GM12878 (cell line): ENCODE measurements at regions not wholly inside any gene's neighbourhood (a gene's known extent, or its start where the extent isn't known, plus 50 kb on each side); places are given as distances from the start of the nearest gene placed in this dataset.
"Not testable (repeated sequence)": the region's sequence is repeated elsewhere in the genome, so short reads cannot be mapped to it uniquely, and the experiment has no call there.

ENCODE experiments used
- ATAC-seq: fragments of 200-7000 bp; cut with Tn5 transposase; 3 replicates; pipeline ENCODE4 v1.9.1; 2020; ENCODE audit warnings: mild to moderate bottlenecking, moderate library complexity
- BruUV-seq: library from RNA; stranded (reverse); fragments of 400-500 nt; replicated peaks from 2 replicates; lab custom pipeline; 2021; lab: Mats Ljungman, UMichigan
- CTCF ChIA-PET: fragments of 300-600 bp; sonication (Branson Sonifier 250); formaldehyde crosslinking; extraction: SDS; loops from one replicate; lab custom pipeline; 2021; ENCODE audit warnings: inconsistent platforms; lab: Yijun Ruan, JAX
- POLR2A ChIA-PET: fragments of 350-600 bp; formaldehyde crosslinking; extraction: SDS; loops from one replicate; lab custom pipeline; 2021; ENCODE audit warnings: inconsistent platforms; lab: Charles Lee
- RAD21 ChIA-PET: fragments of 300-600 bp; sonication (Branson Sonifier 250); formaldehyde crosslinking; loops from one replicate; lab custom pipeline; 2023; ENCODE audit warnings: antibody characterized with exemption; ENCODE audit not compliant: unreplicated experiment; lab: Charles Lee
- SMC1A ChIA-PET: fragments of 300-600 bp; sonication (Branson Sonifier 250); formaldehyde crosslinking; loops from one replicate; lab custom pipeline; 2023; ENCODE audit not compliant: unreplicated experiment, uncharacterized antibody; lab: Charles Lee
- DNase-seq: peaks from one replicate; pipeline ENCODE4 v3.0.0-alpha.2; 2011; ENCODE audit warnings: low read depth, low spot score
- FAIRE-seq: peaks from 3 replicates; lab custom pipeline; 2011; peaks lifted over from hg19 to GRCh38; lab: Jason Lieb, UNC
- H2AFZ ChIP-seq: 2 replicates; pipeline ENCODE4 v1.6.0; 2011; ENCODE audit warnings: low read depth, low read length, control low read depth; ENCODE audit not compliant: control insufficient read depth
- H3K27ac ChIP-seq: 2 replicates; pipeline ENCODE4 v1.5.1; 2011; ENCODE audit warnings: control low read depth; ENCODE audit not compliant: control insufficient read depth, insufficient read depth
- H3K27me3 ChIP-seq, 2 experiments: replicated peaks in 1 of 2; 2 replicates each; pipeline versions ENCODE4 v1.6.0 to v1.6.1; 2011; ENCODE audit warnings: low read length in 1 of 2; ENCODE audit not compliant: control insufficient read depth in 2 of 2, insufficient read depth in 2 of 2
- H3K36me3 ChIP-seq, 2 experiments: 2 replicates each; pipeline ENCODE4 v1.5.1; 2011; ENCODE audit warnings: low read length in 1 of 2; ENCODE audit not compliant: control insufficient read depth in 2 of 2, insufficient read depth in 2 of 2
- H3K4me1 ChIP-seq: 2 replicates; pipeline ENCODE4 v1.6.1; 2011; ENCODE audit warnings: mild to moderate bottlenecking, low read length, moderate library complexity, mixed read lengths; ENCODE audit not compliant: control insufficient read depth, insufficient read depth
- H3K4me2 ChIP-seq: 2 replicates; pipeline ENCODE4 v1.6.0; 2011; ENCODE audit warnings: control low read depth; ENCODE audit not compliant: control insufficient read depth, insufficient read depth
- H3K4me3 ChIP-seq: fragments of 200-600 bp; sonication (generic); 2 replicates; pipeline ENCODE4 v1.5.1; 2016
- H3K79me2 ChIP-seq: 2 replicates; pipeline ENCODE4 v1.6.0; 2011; ENCODE audit warnings: low read length; ENCODE audit not compliant: control insufficient read depth, insufficient read depth
- H3K9ac ChIP-seq: 2 replicates; pipeline ENCODE4 v1.8.0; 2011; ENCODE audit warnings: low read length, control low read depth, mixed read lengths; ENCODE audit not compliant: control insufficient read depth, insufficient read depth
- H3K9me3 ChIP-seq: replicated peaks from 3 replicates; pipeline ENCODE4 v1.5.1; 2011; ENCODE audit warnings: mild to moderate bottlenecking, low read length; ENCODE audit not compliant: control insufficient read depth, insufficient read depth
- H4K20me1 ChIP-seq: 2 replicates; pipeline ENCODE4 v1.6.0; 2011; ENCODE audit not compliant: control insufficient read depth, insufficient read depth
- CBFB ChIP-seq: IDR thresholded peaks from 2 replicates; pipeline ENCODE4 v1.6.1; 2016; ENCODE audit warnings: antibody characterized with exemption, low read depth
- HCFC1 ChIP-seq: fragments of 150-350 bp; IDR thresholded peaks from 2 replicates; pipeline ENCODE4 v1.6.1; 2014; ENCODE audit warnings: low read length
- KAT2A ChIP-seq: conservative IDR thresholded peaks from 2 replicates; pipeline ENCODE4 v1.6.1; 2011; ENCODE audit warnings: low read depth, low read length; ENCODE audit not compliant: control insufficient read depth
- MEF2A ChIP-seq: IDR thresholded peaks from 2 replicates; pipeline ENCODE4 v1.6.1; 2011; ENCODE audit warnings: low read depth, mild to moderate bottlenecking, low read length, moderate library complexity; ENCODE audit not compliant: insufficient read depth
- MEF2B ChIP-seq: fragments of 450-650 bp; IDR thresholded peaks from 2 replicates; pipeline ENCODE4 v1.6.1; 2018; ENCODE audit warnings: mild to moderate bottlenecking, moderate library complexity; ENCODE audit not compliant: partially characterized antibody, poor library complexity, severe bottlenecking
- MTA3 ChIP-seq: IDR thresholded peaks from 2 replicates; pipeline ENCODE4 v1.6.1; 2012; ENCODE audit warnings: low read length, inconsistent platforms, borderline replicate concordance
- PKNOX1 ChIP-seq: fragments of 450-650 bp; IDR thresholded peaks from 2 replicates; pipeline ENCODE4 v1.6.1; 2016; ENCODE audit warnings: mild to moderate bottlenecking
- WGBS: methylation state at CpG from one replicate; pipeline ENCODE4 v1.1.6; 2016; ENCODE audit warnings: low lambda C conversion rate; ENCODE audit not compliant: insufficient replicate concordance, insufficient coverage; ENCODE audit errors: missing lambda C conversion rate; 5-methylcytosine and 5-hydroxymethylcytosine counted together
- in situ Hi-C: fragments of 300-500 bp; cut with MboI; formaldehyde crosslinking; loops from 9 replicates; pipeline ENCODE4 v1.14.3; 2018; ENCODE audit warnings: mixed read lengths
- intact Hi-C: fragments of 100-400 bp; cut with micrococcal nuclease; formaldehyde crosslinking; loops from one replicate; pipeline ENCODE4 v1.14.2; 2022; ENCODE audit not compliant: unreplicated experiment

GRCh38 chr21:28836588-28836987, 156.1 kb downstream of the LTN1 start:
- H3K79me2 ChIP-seq, in situ Hi-C loops, FAIRE-seq, H2AFZ ChIP-seq, H4K20me1 ChIP-seq, CTCF ChIA-PET, H3K4me3 ChIP-seq, H3K27me3 ChIP-seq, RAD21 ChIA-PET, H3K9me3 ChIP-seq, SMC1A ChIA-PET, DNase-seq, POLR2A ChIA-PET, H3K4me2 ChIP-seq, H3K27ac ChIP-seq, H3K9ac ChIP-seq, H3K4me1 ChIP-seq, intact Hi-C loops, H3K36me3 ChIP-seq, BruUV-seq, ATAC-seq: not testable (repeated sequence)
- WGBS: 84% methylated on average over 1 of the region's 1 CpG

GRCh38 chr21:28834335-28835238, 158.1 kb downstream of the LTN1 start:
- Histone ChIP-seq H3K9ac (no peak overlapping the region), H3K4me2 (no peak overlapping the region), H3K9me3 (no peaks in the 10 kb centered on the region; the same call in 1 of the 3 replicates), H4K20me1 (no peaks in the 10 kb centered on the region), H3K36me3 (no peaks in the 10 kb centered on the region), H3K4me3 (no peak overlapping the region), H2AFZ (no peak overlapping the region), H3K79me2 (no peaks in the 10 kb centered on the region), H3K27me3 (no peaks in the 10 kb centered on the region), H3K4me1 (no peaks in the 10 kb centered on the region), H3K27ac (no peak overlapping the region)
- TF ChIP-seq KAT2A (no peak), MEF2A (no peak), HCFC1 (no peak), MEF2B (no peak), MTA3 (no peak), PKNOX1 (no peak), CBFB (no peak)
- no TSS peak for BruUV-seq
- POLR2A ChIA-PET: no interaction called here
- no peak for ATAC-seq
- no peak for FAIRE-seq
- RAD21 ChIA-PET: no interaction called here
- SMC1A ChIA-PET: interaction anchor here (0.6 to 0.7 kb wide), 2 partner anchors 49 to 460 kb away, joined by 3 read pairs; no protein-coding TSS in a partner anchor
- intact Hi-C loops (no loop called here), in situ Hi-C loops (no loop called here)
- CTCF ChIA-PET: no interaction called here
- no peak for DNase-seq
- WGBS: 51% methylated on average over 6 of the region's 6 CpGs
